ENCODE measurements at regions not wholly inside any gene's neighbourhood (a gene's known extent, or its start where the extent isn't known, plus 50 kb on each side); places are given as distances from the start of the nearest gene placed in this dataset.
A peak's percentile ranks its signal among the peaks of the same experiment; 100 is the strongest.

DNA sequence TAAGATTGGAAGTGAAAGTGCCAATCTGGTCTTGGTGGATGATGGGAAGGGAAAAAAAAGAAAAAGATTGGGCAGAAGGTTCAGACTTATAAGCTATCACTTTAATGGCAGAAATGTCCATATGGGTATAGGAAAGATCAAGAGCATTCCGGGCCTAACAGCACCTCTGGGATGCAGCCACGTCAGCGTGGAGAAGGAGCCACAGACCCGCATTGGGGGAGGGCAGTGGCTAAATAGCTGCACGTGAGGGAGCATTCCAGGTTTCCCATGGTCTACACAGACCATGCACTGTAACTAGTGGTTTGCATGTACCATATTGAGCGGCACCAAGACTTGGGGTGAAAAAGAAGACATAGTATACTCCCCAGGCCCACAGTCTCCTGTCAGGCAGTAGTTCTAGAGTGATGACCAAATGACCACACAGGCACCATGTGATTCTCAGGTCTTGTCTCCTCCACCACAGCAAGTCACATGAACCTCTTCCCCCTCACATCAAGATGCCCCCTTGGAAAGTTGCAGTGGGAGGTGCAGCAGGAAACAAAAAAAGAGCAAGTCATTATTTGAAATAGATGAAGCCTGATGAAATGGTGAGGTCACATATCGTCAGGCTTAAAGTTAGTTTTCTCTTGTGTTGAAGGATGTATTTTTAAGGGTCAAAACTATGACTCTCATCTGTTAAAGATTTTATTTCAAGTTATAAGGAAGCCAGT lies 94.4 kb upstream of the TNFAIP3 start:
- no peak for ATAC-seq (ENCODE audit: insufficient read depth, low FRiP score)

GRCh38 chr6:137775227-137775626 lies 91.8 kb upstream of the TNFAIP3 start:
- Histone ChIP-seq H3K9me3 (ENCODE audit: control insufficient read depth in 4 of 4, insufficient read depth in 3 of 4, low read length in 3 of 4) (no peaks in the 10 kb centered on the region), H3K4me1 (ENCODE audit: control insufficient read depth in 5 of 5, insufficient read depth in 5 of 5, low read length in 5 of 5) (peaks cover 0 to 35% (median 4%) of the 10 kb centered on the region in 5 donors), H3K36me3 (ENCODE audit: control insufficient read depth in 4 of 4, insufficient read depth in 4 of 4, low read length in 4 of 4) (no peaks in the 10 kb centered on the region), H3K27ac (ENCODE audit: low read depth in 1 of 2, low read length in 1 of 2) (peak overlapping the region in 1 of 2 donors; percentile 17), H3K4me3 (no peak overlapping the region), H3K27me3 (ENCODE audit: control insufficient read depth in 3 of 3, insufficient read depth in 3 of 3, low read length in 2 of 3) (no peaks in the 10 kb centered on the region), H3K9ac (ENCODE audit: insufficient read depth in 1 of 2, low read length in 2 of 2) (no peak overlapping the region)
- ATAC-seq (ENCODE audit: insufficient read depth, low FRiP score) (no peak), DNase-seq (no peak)
- TF ChIP-seq CTCF (IDR thresholded peaks at IDR 0.05; ENCODE audit: control extremely low read depth, extremely low read depth), result no peak
- WGBS, 2 donors, result 81 to 87% methylated on average over 2 of the region's 2 CpGs

More for the DNA sequence above, 94.4 kb upstream of the TNFAIP3 start:
- Histone ChIP-seq H3K27ac (ENCODE audit: low read depth in 1 of 2, low read length in 1 of 2) (no peak overlapping the region), H3K27me3 (ENCODE audit: control insufficient read depth in 3 of 3, insufficient read depth in 3 of 3, low read length in 2 of 3) (no peaks in the 10 kb centered on the region), H3K9ac (ENCODE audit: insufficient read depth in 1 of 2, low read length in 2 of 2) (no peak overlapping the region), H3K9me3 (ENCODE audit: control insufficient read depth in 4 of 4, insufficient read depth in 3 of 4, low read length in 3 of 4) (peaks cover 0 to 3% (median 0%) of the 10 kb centered on the region in 4 donors), H3K4me1 (ENCODE audit: control insufficient read depth in 5 of 5, insufficient read depth in 5 of 5, low read length in 5 of 5) (peaks cover 0 to 24% (median 4%) of the 10 kb centered on the region in 5 donors), H3K4me3 (no peak overlapping the region), H3K36me3 (ENCODE audit: control insufficient read depth in 4 of 4, insufficient read depth in 4 of 4, low read length in 4 of 4) (no peaks in the 10 kb centered on the region)
- TF ChIP-seq CTCF (IDR thresholded peaks at IDR 0.05; ENCODE audit: control extremely low read depth, extremely low read depth), result no peak
- no peak for DNase-seq
- WGBS, 2 donors, result 89 to 93% methylated on average over 7 of the region's 7 CpGs

GRCh38 chr6:137775720-137776119 lies 91.3 kb upstream of the TNFAIP3 start:
- H3K27ac ChIP-seq (ENCODE audit: low read depth in 1 of 2, low read length in 1 of 2), result peak overlapping the region; percentile 17
- 67 to 80% methylated on average over 5 of the region's 5 CpGs for WGBS, 2 donors
- H3K4me1 ChIP-seq (ENCODE audit: control insufficient read depth in 5 of 5, insufficient read depth in 5 of 5, low read length in 5 of 5), result peaks cover 0 to 40% (median 4%) of the 10 kb centered on the region in 5 donors
- H3K9ac ChIP-seq (ENCODE audit: insufficient read depth in 1 of 2, low read length in 2 of 2), result no peak overlapping the region
- H3K4me3 ChIP-seq, result no peak overlapping the region
- DNase-seq (peak in 2 of 3 donors; percentile 45 to 57), ATAC-seq (ENCODE audit: insufficient read depth, low FRiP score) (no peak)
- no peaks in the 10 kb centered on the region for H3K9me3 ChIP-seq (ENCODE audit: control insufficient read depth in 4 of 4, insufficient read depth in 3 of 4, low read length in 3 of 4)
- no peaks in the 10 kb centered on the region for H3K36me3 ChIP-seq (ENCODE audit: control insufficient read depth in 4 of 4, insufficient read depth in 4 of 4, low read length in 4 of 4)
- H3K27me3 ChIP-seq (ENCODE audit: control insufficient read depth in 3 of 3, insufficient read depth in 3 of 3, low read length in 2 of 3), result no peaks in the 10 kb centered on the region
- no peak for TF ChIP-seq CTCF (IDR thresholded peaks at IDR 0.05; ENCODE audit: control extremely low read depth, extremely low read depth)
